H9 (cell line): ENCODE measurements at regions not wholly inside any gene's neighbourhood (a gene's known extent, or its start where the extent isn't known, plus 50 kb on each side); places are given as distances from the start of the nearest gene placed in this dataset.

Experiments used
- DNase-seq: peaks from one replicate; pipeline ENCODE4 v3.0.0-alpha.2; 2017
- H2AFZ ChIP-seq: one replicate; pipeline ENCODE4 v1.6.1; 2013; ENCODE audit warnings: mild to moderate bottlenecking, low read length, control low read depth, moderate library complexity
- H2AK5ac ChIP-seq: 2 replicates; pipeline ENCODE4 v1.6.1; 2013; ENCODE audit warnings: low read length, control low read depth, mixed read lengths; ENCODE audit not compliant: insufficient read length
- H2BK120ac ChIP-seq: one replicate; pipeline ENCODE4 v1.6.1; 2013; ENCODE audit warnings: low read depth, mild to moderate bottlenecking, low read length, control low read depth, inconsistent platforms; ENCODE audit not compliant: poor library complexity, severe bottlenecking
- H2BK12ac ChIP-seq: 2 replicates; pipeline ENCODE4 v1.6.1; 2013; ENCODE audit warnings: low read length, control low read depth, mixed read lengths, low read depth; ENCODE audit not compliant: insufficient read length
- H2BK15ac ChIP-seq: 2 replicates; pipeline ENCODE4 v1.6.1; 2013; ENCODE audit warnings: low read depth, low read length, control low read depth
- H2BK20ac ChIP-seq: one replicate; pipeline ENCODE4 v1.6.1; 2013; ENCODE audit warnings: low read depth, mild to moderate bottlenecking, low read length, control low read depth, inconsistent platforms; ENCODE audit not compliant: poor library complexity, severe bottlenecking
- H2BK5ac ChIP-seq: 2 replicates; pipeline ENCODE4 v1.6.1; 2013; ENCODE audit warnings: low read length, control low read depth, mixed read lengths; ENCODE audit not compliant: insufficient read length
- H3K14ac ChIP-seq: 2 replicates; pipeline ENCODE4 v1.6.1; 2013; ENCODE audit warnings: low read length, control low read depth; ENCODE audit not compliant: insufficient read depth
- H3K18ac ChIP-seq: 2 replicates; pipeline ENCODE4 v1.6.1; 2013; ENCODE audit warnings: low read depth, mild to moderate bottlenecking, mixed read lengths, low read length, control low read depth; ENCODE audit not compliant: insufficient read length
- H3K23ac ChIP-seq: 2 replicates; pipeline ENCODE4 v1.6.1; 2013; ENCODE audit warnings: low read length, control low read depth, mixed read lengths, low read depth; ENCODE audit not compliant: insufficient read length
- H3K23me2 ChIP-seq: 2 replicates; pipeline ENCODE4 v1.6.1; 2013; ENCODE audit warnings: low read depth, mild to moderate bottlenecking, mixed read lengths, low read length, control low read depth; ENCODE audit not compliant: insufficient read length, poor library complexity, severe bottlenecking
- H3K27ac ChIP-seq: 2 replicates; pipeline ENCODE4 v1.5.1; 2013; ENCODE audit warnings: low read length, control low read depth, mixed read lengths, low read depth; ENCODE audit not compliant: insufficient read length
- H3K27me3 ChIP-seq: 2 replicates; pipeline ENCODE4 v1.6.1; 2013; ENCODE audit warnings: low read length, control low read depth, inconsistent platforms; ENCODE audit not compliant: insufficient read depth
- H3K4ac ChIP-seq: 2 replicates; pipeline ENCODE4 v1.6.1; 2013; ENCODE audit warnings: low read depth, mild to moderate bottlenecking, control low read depth, inconsistent platforms, low read length, moderate library complexity
- H3K4me1 ChIP-seq: 2 replicates; pipeline ENCODE4 v1.6.1; 2013; ENCODE audit warnings: low read length, control low read depth, inconsistent platforms; ENCODE audit not compliant: insufficient read depth
- H3K4me2 ChIP-seq: 2 replicates; pipeline ENCODE4 v1.6.1; 2013; ENCODE audit warnings: low read length, control low read depth, mixed read lengths; ENCODE audit not compliant: insufficient read length, insufficient read depth
- H3K56ac ChIP-seq: 2 replicates; pipeline ENCODE4 v1.6.1; 2013; ENCODE audit warnings: low read depth, mild to moderate bottlenecking, mixed read lengths, low read length, control low read depth; ENCODE audit not compliant: insufficient read length
- H3K79me1 ChIP-seq: 2 replicates; pipeline ENCODE4 v1.6.1; 2013; ENCODE audit warnings: low read depth, mild to moderate bottlenecking, moderate library complexity, low read length, control low read depth, inconsistent platforms; ENCODE audit not compliant: insufficient read depth, poor library complexity, severe bottlenecking
- H3K79me2 ChIP-seq: 2 replicates; pipeline ENCODE4 v1.6.1; 2013; ENCODE audit warnings: low read length, control low read depth, inconsistent platforms; ENCODE audit not compliant: insufficient read depth
- H3K9ac ChIP-seq: 2 replicates; pipeline ENCODE4 v1.6.1; 2013; ENCODE audit warnings: low read length, control low read depth, mixed read lengths; ENCODE audit not compliant: insufficient read length; ENCODE audit errors: extremely low read depth
- H3K9me3 ChIP-seq: one replicate; pipeline ENCODE4 v1.6.1; 2013; ENCODE audit warnings: low read depth, low read length, inconsistent platforms; ENCODE audit not compliant: control insufficient read depth
- H3T11ph ChIP-seq: one replicate; pipeline ENCODE4 v1.6.1; 2013; ENCODE audit warnings: mild to moderate bottlenecking, low read length, control low read depth, inconsistent platforms
- H4K20me1 ChIP-seq: one replicate; pipeline ENCODE4 v1.6.1; 2013; ENCODE audit not compliant: control insufficient read depth, insufficient read length, insufficient read depth
- H4K5ac ChIP-seq: 2 replicates; pipeline ENCODE4 v1.6.1; 2013; ENCODE audit warnings: low read depth, mild to moderate bottlenecking, mixed read lengths, low read length, control low read depth; ENCODE audit not compliant: insufficient read length
- H4K8ac ChIP-seq: replicated peaks from 2 replicates; pipeline ENCODE4 v1.6.1; 2013; ENCODE audit warnings: low read length, control low read depth, mixed read lengths, low read depth; ENCODE audit not compliant: insufficient read length
- H4K91ac ChIP-seq: 2 replicates; pipeline ENCODE4 v1.6.1; 2013; ENCODE audit warnings: low read depth, mild to moderate bottlenecking, moderate library complexity, mixed read lengths, low read length, control low read depth; ENCODE audit not compliant: insufficient read length
- H3K27ac Mint-ChIP-seq, 3 experiments: 2 replicates in 2 of 3; 3 replicates in 1 of 3; pipeline ENCODE4 v1.8.0; 2020 to 2021; ENCODE audit warnings: mixed read lengths in 3 of 3, mild to moderate bottlenecking in 1 of 3, moderate library complexity in 1 of 3
- H3K27me3 Mint-ChIP-seq: 2 replicates; pipeline ENCODE4 v1.8.0; 2021; ENCODE audit warnings: low read depth, mild to moderate bottlenecking, moderate library complexity, mixed read lengths
- H3K36me3 Mint-ChIP-seq, 3 experiments: 2 replicates in 2 of 3; 3 replicates in 1 of 3; pipeline ENCODE4 v1.8.0; 2020 to 2021; ENCODE audit warnings: low read depth in 3 of 3, mixed read lengths in 3 of 3; ENCODE audit not compliant: insufficient read depth in 1 of 3
- H3K4me1 Mint-ChIP-seq, 2 experiments: 2 replicates each; pipeline ENCODE4 v1.8.0; 2020; ENCODE audit warnings: mixed read lengths in 2 of 2
- H3K4me3 Mint-ChIP-seq, 2 experiments: 2 replicates in 1 of 2; 3 replicates in 1 of 2; pipeline ENCODE4 v1.8.0; 2020 to 2021; ENCODE audit warnings: mild to moderate bottlenecking in 2 of 2, mixed read lengths in 2 of 2, moderate library complexity in 1 of 2
- H3K9me3 Mint-ChIP-seq, 2 experiments: 2 replicates in 1 of 2; 3 replicates in 1 of 2; pipeline ENCODE4 v1.8.0; 2020; ENCODE audit warnings: mild to moderate bottlenecking in 2 of 2, mixed read lengths in 2 of 2, moderate library complexity in 1 of 2
- WGBS: extraction: QIAGEN DNeasy Blood & Tissue Kit; methylation state at CpG from one replicate; pipeline ENCODE4 v1.1.7; 2013; ENCODE audit warnings: missing lambda C conversion rate, low lambda C conversion rate, mixed read lengths; ENCODE audit not compliant: insufficient read length; ENCODE audit errors: extremely low coverage; 5-methylcytosine and 5-hydroxymethylcytosine counted together
- TF ChIP-seq, protein P1 (sequence below): fragments of 200-600 bp; sonication (generic); conservative IDR thresholded peaks from 3 replicates; pipeline ENCODE4 v1.8.0; 2021; ENCODE audit warnings: antibody characterized with exemption, mild to moderate bottlenecking

- Histone ChIP-seq H3K14ac (no peak overlapping the region; the same call in 1 of the 2 replicates), H3K9me3 (no peaks in the 10 kb centered on the region), H4K91ac (no peak overlapping the region), H3K79me1 (no peaks in the 10 kb centered on the region), H2BK12ac (no peak overlapping the region), H2BK20ac (no peak overlapping the region), H3K4ac (no peak overlapping the region), H4K5ac (no peak overlapping the region), H4K8ac (no peak overlapping the region), H3K23me2 (no peaks in the 10 kb centered on the region), H3K9ac (no peak overlapping the region), H3K23ac (no peak overlapping the region), H3K27me3 (no peaks in the 10 kb centered on the region), H3K4me2 (no peak overlapping the region), H2BK120ac (no peak overlapping the region), H3K27ac (no peak overlapping the region), H2BK5ac (no peak overlapping the region), H3T11ph (no peak overlapping the region), H3K79me2 (no peaks in the 10 kb centered on the region), H3K18ac (no peak overlapping the region), H2BK15ac (peak overlapping the region; percentile 43; the same call in 1 of the 2 replicates), H3K56ac (no peak overlapping the region), H2AFZ (no peak overlapping the region), H2AK5ac (no peak overlapping the region), H3K4me1 (no peaks in the 10 kb centered on the region), H4K20me1 (no peaks in the 10 kb centered on the region)
- Mint-ChIP-seq H3K4me1 (peaks cover 2 to 14% of the 10 kb centered on the region in 2 experiments; a peak in 3 of 4 replicates), H3K27ac (peak overlapping the region in 2 of 3 experiments; percentile 86 to 87; a peak in 4 of 7 replicates), H3K27me3 (no peaks in the 10 kb centered on the region; the same call in 1 of the 2 replicates), H3K9me3 (no peaks in the 10 kb centered on the region), H3K36me3 (no peaks in the 10 kb centered on the region; a peak in 2 of 7 replicates), H3K4me3 (no peak overlapping the region)
- TF ChIP-seq, protein P1, sequence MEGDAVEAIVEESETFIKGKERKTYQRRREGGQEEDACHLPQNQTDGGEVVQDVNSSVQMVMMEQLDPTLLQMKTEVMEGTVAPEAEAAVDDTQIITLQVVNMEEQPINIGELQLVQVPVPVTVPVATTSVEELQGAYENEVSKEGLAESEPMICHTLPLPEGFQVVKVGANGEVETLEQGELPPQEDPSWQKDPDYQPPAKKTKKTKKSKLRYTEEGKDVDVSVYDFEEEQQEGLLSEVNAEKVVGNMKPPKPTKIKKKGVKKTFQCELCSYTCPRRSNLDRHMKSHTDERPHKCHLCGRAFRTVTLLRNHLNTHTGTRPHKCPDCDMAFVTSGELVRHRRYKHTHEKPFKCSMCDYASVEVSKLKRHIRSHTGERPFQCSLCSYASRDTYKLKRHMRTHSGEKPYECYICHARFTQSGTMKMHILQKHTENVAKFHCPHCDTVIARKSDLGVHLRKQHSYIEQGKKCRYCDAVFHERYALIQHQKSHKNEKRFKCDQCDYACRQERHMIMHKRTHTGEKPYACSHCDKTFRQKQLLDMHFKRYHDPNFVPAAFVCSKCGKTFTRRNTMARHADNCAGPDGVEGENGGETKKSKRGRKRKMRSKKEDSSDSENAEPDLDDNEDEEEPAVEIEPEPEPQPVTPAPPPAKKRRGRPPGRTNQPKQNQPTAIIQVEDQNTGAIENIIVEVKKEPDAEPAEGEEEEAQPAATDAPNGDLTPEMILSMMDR, result no peak
- DNase-seq, result no peak
- no CpG with 5 or more reads among the region's 17 CpGs for WGBS
Measured at GRCh38 chr12:111186347-111186746, 182.5 kb downstream of the PHETA1 start.
